Fibroblast of lung (primary cell): ENCODE measurements at regions not wholly inside any gene's neighbourhood (a gene's known extent, or its start where the extent isn't known, plus 50 kb on each side); places are given as distances from the start of the nearest gene placed in this dataset.

ENCODE experiments used
- EZH2 ChIP-seq: IDR thresholded peaks from 2 replicates; pipeline ENCODE4 v1.5.1; 2012; ENCODE audit warnings: low read length, control low read depth, mild to moderate bottlenecking; ENCODE audit errors: missing control alignments
- TF ChIP-seq, protein P1 (sequence below), 2 donors: IDR thresholded peaks in 1 of 2; conservative IDR thresholded peaks in 1 of 2; 1 replicate in 1 of 2; 2 replicates in 1 of 2; pipeline ENCODE4 v1.5.1; 2011 to 2012; ENCODE audit warnings: low read length in 2 of 2, control low read depth in 1 of 2, inconsistent platforms in 1 of 2, low read depth in 1 of 2, mild to moderate bottlenecking in 1 of 2

DNA sequence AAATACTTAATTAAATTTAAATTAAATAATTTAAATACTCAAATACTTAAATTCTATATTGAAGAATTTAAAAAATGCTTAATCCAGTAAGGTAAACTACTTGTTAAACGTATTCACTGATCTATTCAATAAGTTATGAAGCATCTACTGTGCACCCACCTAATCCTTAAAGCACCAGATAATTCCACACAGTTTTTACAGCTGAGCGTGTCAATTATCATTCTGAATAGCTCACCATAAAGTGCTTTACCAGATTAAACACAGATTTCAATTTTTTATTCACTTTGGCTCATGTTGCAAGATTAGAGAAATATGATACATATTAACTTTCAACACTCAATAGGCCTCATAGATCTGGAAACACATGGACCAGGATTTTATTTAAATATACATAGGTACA is 79.2 kb upstream of the DDIT4L start:
- TF ChIP-seq EZH2, result no peak
- TF ChIP-seq, protein P1, sequence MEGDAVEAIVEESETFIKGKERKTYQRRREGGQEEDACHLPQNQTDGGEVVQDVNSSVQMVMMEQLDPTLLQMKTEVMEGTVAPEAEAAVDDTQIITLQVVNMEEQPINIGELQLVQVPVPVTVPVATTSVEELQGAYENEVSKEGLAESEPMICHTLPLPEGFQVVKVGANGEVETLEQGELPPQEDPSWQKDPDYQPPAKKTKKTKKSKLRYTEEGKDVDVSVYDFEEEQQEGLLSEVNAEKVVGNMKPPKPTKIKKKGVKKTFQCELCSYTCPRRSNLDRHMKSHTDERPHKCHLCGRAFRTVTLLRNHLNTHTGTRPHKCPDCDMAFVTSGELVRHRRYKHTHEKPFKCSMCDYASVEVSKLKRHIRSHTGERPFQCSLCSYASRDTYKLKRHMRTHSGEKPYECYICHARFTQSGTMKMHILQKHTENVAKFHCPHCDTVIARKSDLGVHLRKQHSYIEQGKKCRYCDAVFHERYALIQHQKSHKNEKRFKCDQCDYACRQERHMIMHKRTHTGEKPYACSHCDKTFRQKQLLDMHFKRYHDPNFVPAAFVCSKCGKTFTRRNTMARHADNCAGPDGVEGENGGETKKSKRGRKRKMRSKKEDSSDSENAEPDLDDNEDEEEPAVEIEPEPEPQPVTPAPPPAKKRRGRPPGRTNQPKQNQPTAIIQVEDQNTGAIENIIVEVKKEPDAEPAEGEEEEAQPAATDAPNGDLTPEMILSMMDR (conservative IDR thresholded peaks at IDR 0.05 in 1 of 2, IDR thresholded peaks at IDR 0.05 in 1 of 2; ENCODE audit: low read depth in 1 of 2, low read length in 2 of 2), result no peak
